D341Med (cell line): ENCODE measurements at regions not wholly inside any gene's neighbourhood (a gene's known extent, or its start where the extent isn't known, plus 50 kb on each side); places are given as distances from the start of the nearest gene placed in this dataset.
"Not testable (repeated sequence)": the region's sequence is repeated elsewhere in the genome, so short reads cannot be mapped to it uniquely, and the experiment has no call there.

ENCODE experiments used
- DNase-seq: peaks from one replicate; pipeline ENCODE4 v3.0.0; 2012; ENCODE audit warnings: low spot score

- no peak for DNase-seq
Measured at GRCh38 chr3:144629381-144629780, 657.8 kb downstream of the DIPK2A start.

- DNase-seq = peak; percentile 20
Measured at GRCh38 chr3:144636833-144637232, 665.2 kb downstream of the DIPK2A start.

GRCh38 chr3:144638009-144638408 lies 666.4 kb downstream of the DIPK2A start:
- no peak for DNase-seq

GRCh38 chr3:144643771-144644198 lies 672.2 kb downstream of the DIPK2A start:
- no peak for DNase-seq

GRCh38 chr3:144645300-144645699 lies 673.7 kb downstream of the DIPK2A start:
- no peak for DNase-seq

- DNase-seq = no peak
Measured at GRCh38 chr3:144650380-144650779, 678.8 kb downstream of the DIPK2A start.

GRCh38 chr3:144652573-144652972 lies 681.0 kb downstream of the DIPK2A start:
- no peak for DNase-seq

- DNase-seq = no peak
Measured at GRCh38 chr3:144655423-144655822, 683.8 kb downstream of the DIPK2A start.

- DNase-seq = no peak
Measured at GRCh38 chr3:144660186-144660585, 688.6 kb downstream of the DIPK2A start.

GRCh38 chr3:144662729-144663128 lies 691.1 kb downstream of the DIPK2A start:
- DNase-seq = no peak

GRCh38 chr3:144663456-144664436 lies 692.1 kb downstream of the DIPK2A start:
- no peak for DNase-seq

GRCh38 chr3:144665567-144666053 lies 694.0 kb downstream of the DIPK2A start:
- no peak for DNase-seq

- DNase-seq = no peak
Measured at GRCh38 chr3:144670571-144670970, 698.9 kb downstream of the DIPK2A start.

GRCh38 chr3:144677103-144677502 lies 705.5 kb downstream of the DIPK2A start:
- no peak for DNase-seq

GRCh38 chr3:144683065-144683464 lies 711.4 kb downstream of the DIPK2A start:
- DNase-seq = no peak

GRCh38 chr3:144687862-144688261 lies 716.2 kb downstream of the DIPK2A start:
- DNase-seq = no peak

- no peak for DNase-seq
Measured at GRCh38 chr3:144692488-144692887, 720.9 kb downstream of the DIPK2A start.

- no peak for DNase-seq
Measured at GRCh38 chr3:144708437-144708836, 736.8 kb downstream of the DIPK2A start.

- DNase-seq = no peak
Measured at GRCh38 chr3:144737281-144737680, 765.7 kb downstream of the DIPK2A start.

- no peak for DNase-seq
Measured at GRCh38 chr3:144743225-144743668, 771.6 kb downstream of the DIPK2A start.

GRCh38 chr3:144744473-144744872 lies 772.9 kb downstream of the DIPK2A start:
- DNase-seq = no peak

GRCh38 chr3:144746631-144747030 lies 775.0 kb downstream of the DIPK2A start:
- DNase-seq = no peak

- not testable (repeated sequence) for DNase-seq
Measured at GRCh38 chr3:144749536-144750253, 778.1 kb downstream of the DIPK2A start.
